ENCODE measurements at regions not wholly inside any gene's neighbourhood (a gene's known extent, or its start where the extent isn't known, plus 50 kb on each side); places are given as distances from the start of the nearest gene placed in this dataset.

DNA sequence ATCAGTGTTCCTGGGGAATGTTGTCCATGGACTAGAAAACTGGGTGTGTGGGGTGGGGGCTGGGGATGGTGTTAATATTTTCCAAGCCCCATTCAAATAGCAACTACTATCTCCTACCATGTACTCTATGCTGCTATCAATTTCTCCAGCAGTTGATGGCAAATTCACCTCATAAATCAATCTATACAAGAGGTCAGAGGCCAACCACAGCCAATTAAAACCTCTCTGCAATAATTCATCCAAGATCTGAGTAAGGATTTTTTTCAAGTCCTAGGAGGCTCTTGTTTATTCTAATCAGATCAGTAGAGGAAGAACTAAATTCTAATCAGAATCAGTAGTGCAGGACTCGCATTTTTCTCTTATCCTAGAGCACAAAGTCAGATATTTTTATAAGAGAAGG, 73.4 kb upstream of the WT1 start (continued):
- no peak for TF ChIP-seq RXRA (IDR thresholded peaks at IDR 0.05; ENCODE audit: insufficient read depth, low read depth, low read length)
- TF ChIP-seq, protein P1, sequence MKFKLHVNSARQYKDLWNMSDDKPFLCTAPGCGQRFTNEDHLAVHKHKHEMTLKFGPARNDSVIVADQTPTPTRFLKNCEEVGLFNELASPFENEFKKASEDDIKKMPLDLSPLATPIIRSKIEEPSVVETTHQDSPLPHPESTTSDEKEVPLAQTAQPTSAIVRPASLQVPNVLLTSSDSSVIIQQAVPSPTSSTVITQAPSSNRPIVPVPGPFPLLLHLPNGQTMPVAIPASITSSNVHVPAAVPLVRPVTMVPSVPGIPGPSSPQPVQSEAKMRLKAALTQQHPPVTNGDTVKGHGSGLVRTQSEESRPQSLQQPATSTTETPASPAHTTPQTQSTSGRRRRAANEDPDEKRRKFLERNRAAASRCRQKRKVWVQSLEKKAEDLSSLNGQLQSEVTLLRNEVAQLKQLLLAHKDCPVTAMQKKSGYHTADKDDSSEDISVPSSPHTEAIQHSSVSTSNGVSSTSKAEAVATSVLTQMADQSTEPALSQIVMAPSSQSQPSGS (IDR thresholded peaks at IDR 0.05; ENCODE audit: low read length), result no peak
- TF ChIP-seq, protein P2, sequence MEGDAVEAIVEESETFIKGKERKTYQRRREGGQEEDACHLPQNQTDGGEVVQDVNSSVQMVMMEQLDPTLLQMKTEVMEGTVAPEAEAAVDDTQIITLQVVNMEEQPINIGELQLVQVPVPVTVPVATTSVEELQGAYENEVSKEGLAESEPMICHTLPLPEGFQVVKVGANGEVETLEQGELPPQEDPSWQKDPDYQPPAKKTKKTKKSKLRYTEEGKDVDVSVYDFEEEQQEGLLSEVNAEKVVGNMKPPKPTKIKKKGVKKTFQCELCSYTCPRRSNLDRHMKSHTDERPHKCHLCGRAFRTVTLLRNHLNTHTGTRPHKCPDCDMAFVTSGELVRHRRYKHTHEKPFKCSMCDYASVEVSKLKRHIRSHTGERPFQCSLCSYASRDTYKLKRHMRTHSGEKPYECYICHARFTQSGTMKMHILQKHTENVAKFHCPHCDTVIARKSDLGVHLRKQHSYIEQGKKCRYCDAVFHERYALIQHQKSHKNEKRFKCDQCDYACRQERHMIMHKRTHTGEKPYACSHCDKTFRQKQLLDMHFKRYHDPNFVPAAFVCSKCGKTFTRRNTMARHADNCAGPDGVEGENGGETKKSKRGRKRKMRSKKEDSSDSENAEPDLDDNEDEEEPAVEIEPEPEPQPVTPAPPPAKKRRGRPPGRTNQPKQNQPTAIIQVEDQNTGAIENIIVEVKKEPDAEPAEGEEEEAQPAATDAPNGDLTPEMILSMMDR (IDR thresholded peaks at IDR 0.05; ENCODE audit: control extremely low read depth in 1 of 3, insufficient read depth in 1 of 3, low read depth in 1 of 3, low read length in 3 of 3), result no peak
